NCI-H2029 (cell line): ENCODE measurements at regions not wholly inside any gene's neighbourhood (a gene's known extent, or its start where the extent isn't known, plus 50 kb on each side); places are given as distances from the start of the nearest gene placed in this dataset.
"Not testable (repeated sequence)": the region's sequence is repeated elsewhere in the genome, so short reads cannot be mapped to it uniquely, and the experiment has no call there.

Experiments used
- DNase-seq: peaks from one replicate; lab custom pipeline; 2025; lab: John Stamatoyannopoulos, UW

DNA sequence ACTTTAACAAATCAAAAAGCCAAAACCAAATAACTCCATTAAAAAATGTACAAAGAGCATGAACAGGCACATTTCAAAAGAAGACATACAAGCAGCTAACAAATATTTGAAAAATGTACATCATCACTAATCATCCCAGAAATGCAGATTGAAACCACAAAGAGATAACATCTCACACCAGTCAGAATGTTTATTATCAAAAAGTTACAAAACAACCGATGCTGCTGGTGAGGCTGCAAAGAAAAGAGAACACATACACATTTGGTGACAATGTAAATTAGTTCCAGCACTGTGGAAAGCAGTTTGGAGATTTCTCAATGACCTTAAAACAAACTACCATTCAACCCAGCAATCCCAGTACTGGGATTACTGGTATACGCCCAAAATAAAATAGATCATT is 756.0 kb upstream of the PCDH20 start:
- no peak for DNase-seq

DNA sequence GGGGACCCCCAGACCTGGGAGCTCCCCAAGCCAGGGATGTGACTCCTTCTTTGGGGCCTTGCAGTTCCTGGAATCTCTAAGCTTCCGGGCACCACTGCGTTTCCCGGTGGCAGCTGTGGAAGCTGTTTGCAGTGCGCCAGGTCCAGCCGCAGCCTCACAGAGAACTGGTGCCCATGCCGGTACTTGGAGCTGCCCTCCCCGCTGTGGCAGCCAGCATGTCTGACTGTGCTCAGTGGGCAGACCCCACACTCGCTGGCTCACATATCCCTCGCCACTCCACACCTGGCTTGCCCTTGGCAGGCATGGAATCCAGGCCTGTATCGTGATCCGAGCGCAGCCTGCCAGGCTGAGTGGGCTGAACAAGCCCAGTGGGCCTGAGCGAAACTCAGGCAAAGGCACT is 753.2 kb upstream of the PCDH20 start:
- no peak for DNase-seq

DNA sequence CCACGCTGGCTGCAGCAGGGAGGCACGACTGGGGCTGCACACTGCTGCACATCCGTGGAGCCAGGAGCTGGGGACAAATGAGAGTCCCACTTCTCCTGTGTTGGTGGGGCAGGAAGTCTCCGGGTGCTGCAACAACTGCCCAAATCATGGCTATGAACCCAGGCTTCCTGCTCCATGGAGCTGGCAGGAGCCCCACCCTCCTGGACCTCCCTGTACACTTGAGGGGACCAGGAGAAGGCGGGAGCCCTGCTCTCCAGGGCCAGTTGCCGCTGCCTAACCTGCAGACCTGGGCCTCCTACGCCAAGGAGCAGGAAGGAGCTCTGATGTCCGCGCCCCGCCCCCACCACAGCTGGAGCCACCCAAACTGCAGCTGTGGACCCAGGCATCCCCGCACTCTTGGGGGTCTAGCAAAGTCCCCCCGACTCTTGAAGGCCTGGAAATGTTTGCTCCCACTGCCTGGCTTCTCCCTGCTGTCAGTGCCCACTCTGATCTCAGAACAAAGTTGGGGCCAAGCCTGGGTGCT is 752.1 kb upstream of the PCDH20 start:
- no peak for DNase-seq

DNA sequence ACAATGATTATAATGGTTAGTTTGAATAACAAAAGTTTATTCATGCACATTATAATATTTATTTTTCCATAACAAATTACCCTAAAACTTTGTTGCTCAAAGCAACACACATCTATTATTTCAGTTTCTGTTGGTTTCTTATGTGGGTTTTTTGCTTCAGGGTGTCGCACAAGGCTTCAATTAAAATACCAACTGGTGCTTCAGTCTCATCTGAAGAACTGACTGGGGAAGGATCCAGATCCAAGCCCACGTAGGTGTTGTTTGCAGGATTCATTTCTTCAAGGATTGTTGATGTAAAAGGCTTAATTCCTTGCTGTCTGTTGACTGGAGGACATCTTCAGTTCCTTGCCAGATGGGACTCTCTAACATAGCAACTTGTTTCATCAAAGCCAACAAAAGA is 747.2 kb upstream of the PCDH20 start:
- no peak for DNase-seq

DNA sequence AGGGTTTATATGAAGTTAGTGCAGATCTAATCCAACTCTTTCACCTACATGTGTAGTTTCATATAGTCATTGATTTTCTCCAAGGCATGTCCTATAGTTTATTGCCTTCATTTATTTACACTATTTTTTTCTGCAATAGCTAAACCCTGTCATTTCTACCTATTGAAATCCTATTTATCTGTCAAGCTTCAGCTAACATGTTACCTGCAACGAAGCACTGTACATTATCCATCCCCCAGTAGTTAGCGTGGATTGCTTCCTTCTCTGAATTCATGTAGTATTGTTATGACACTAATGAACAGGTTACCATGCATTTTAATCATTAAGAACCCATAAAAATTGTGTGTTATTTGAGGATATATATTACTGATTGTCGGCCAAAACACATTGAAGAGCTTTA is 742.9 kb upstream of the PCDH20 start:
- no peak for DNase-seq

DNA sequence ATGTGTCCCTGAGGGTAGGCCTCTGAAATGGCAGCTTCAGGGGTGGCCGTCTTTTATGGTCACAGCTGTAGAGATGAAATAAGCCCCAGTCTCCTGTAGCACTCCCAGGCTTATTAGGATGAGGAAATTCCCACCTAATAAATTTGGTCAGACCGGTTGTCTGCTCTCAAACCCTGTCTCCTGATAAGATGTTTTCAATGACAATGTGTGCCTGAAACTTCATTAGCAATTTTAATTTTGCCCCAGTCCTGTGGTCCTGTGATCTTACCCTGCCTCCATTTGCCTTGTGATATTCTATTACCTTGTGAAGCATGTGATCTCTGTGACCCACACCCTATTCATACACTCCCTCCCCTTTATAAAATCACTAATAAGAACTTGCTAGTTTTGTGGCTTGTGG is 736.1 kb upstream of the PCDH20 start:
- not testable (repeated sequence) for DNase-seq

DNA sequence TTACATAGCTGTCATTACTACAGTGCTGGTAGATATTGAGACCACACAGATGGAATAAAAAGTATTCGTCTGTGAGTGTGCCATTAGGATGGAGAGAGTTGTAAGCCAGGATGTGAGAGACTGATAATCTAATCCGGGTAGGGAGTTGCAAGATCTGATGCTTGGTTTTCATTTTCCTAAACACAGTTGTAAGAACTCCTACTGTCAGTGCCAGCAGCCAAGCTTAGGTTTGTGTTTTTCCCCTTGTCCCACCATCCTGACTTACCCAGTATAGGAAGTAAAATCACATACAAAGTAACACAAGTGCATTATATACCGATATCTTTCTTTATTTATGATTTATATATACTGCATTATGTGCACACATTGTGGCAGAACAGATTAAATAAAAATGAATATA is 726.4 kb upstream of the PCDH20 start:
- DNase-seq = no peak

DNA sequence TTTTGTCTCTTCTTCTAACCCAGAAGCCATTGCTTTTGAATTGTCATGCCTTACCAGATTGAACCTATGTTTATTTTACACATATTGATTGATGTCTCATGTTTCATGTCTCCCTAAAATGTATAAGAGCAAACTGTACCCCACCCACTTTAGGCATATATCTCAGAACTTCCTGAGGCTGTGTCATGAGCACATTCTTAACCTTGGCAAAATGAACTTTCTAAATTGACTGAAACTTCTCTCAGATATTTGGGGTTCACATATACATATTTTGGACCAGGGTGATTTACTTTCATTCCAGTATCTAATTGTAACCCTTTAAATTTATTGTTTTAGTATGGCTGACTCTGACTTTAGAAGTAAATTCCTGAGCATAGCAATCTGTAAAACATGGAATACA is 723.9 kb upstream of the PCDH20 start:
- DNase-seq = no peak

DNA sequence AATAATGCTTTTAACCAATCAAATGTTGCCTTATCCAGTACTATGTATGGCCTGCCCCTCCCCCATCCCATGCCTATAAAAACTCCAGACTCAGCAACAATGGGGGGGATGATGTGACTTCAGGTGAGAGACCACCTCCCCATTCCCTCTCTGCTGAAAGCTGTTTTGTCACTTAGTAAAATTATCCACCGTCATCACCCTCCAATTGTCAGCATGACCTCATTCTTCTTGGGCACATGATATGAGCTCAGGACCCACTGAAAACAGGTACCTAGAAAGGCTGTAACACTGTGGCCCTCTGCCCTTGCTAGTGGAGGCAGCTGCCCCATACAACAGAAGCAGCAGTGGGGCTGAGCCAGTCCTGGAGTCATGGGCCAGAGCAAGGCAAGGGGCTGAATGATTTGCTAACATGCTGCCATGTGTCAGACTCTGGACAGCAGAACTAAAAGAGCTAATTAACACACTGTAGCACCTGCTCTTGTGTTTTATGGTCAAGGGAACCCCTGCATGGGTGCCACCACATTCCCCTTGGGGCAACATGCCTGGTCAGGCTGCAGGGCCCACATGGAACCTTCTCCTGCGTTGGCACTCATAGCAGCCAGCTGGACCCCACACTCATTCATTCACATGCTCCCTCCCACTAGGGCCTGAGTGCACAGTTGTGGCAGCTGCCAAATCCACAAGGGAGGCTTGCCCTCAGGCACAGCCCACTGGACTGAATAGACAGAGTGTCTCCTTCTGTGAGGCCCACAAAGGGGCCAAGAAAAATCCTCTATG is 722.2 kb upstream of the PCDH20 start:
- DNase-seq = no peak

DNA sequence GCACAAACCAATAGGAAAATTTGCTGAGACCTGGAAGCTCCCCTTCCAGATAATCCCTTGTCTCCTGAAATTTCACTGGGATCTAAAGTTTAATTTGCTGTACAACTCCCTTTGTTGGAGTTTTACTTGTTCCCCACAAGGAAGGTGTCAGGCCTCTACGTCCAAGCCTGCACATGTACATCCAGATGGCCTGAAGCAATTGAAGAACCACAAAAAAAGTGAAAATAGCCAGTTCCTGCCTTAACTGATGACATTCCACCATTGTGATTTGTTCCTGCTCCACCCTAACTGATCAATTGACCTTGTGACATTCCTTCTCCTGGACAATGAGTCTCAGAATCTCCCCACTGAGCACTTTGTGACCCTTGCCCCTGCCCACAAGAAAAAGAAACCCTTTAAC is 716.0 kb upstream of the PCDH20 start:
- no peak for DNase-seq

DNA sequence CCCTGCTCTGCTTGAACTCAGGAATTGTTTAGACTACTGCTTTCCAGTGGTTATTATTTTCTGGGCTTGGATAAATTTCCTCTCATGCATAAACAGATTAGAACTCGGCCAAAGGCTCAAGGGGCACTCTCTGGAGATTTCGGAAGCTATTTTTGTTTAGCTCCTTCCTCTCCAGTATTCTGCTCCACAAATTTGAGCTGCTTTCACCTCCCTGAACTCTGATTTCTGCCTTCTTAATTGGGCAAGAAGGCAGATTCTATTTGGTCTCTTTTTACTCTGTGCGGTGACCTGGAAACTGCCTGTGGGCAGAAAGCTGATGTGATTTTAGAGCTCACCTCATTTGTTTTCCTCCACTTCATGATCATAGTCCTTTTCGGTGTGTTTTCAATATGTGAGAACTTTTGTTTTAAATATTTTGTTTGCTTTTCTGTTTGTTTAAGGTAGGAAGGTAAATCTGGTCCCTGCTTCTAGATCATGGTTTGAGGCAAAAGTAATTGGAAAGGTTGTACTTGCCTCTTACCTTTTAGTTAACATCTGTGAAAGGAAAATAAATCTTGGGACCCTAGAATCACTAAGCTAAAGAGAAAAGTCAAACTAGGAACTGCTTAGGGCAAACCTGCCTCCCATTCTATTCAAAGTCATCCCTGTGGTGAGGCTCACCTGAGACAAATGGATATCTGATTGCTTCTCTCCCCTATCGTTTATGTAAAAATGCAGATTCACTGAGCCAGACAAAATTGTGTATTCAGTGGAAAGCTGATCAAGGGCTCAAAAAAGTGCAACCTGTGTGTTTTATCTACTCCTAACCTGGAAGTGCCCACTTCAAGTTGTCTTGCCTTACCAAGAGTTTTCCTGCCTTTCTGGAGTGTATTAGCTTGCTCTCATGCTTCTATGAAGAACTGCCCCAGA is 714.7 kb upstream of the PCDH20 start:
- no peak for DNase-seq

DNA sequence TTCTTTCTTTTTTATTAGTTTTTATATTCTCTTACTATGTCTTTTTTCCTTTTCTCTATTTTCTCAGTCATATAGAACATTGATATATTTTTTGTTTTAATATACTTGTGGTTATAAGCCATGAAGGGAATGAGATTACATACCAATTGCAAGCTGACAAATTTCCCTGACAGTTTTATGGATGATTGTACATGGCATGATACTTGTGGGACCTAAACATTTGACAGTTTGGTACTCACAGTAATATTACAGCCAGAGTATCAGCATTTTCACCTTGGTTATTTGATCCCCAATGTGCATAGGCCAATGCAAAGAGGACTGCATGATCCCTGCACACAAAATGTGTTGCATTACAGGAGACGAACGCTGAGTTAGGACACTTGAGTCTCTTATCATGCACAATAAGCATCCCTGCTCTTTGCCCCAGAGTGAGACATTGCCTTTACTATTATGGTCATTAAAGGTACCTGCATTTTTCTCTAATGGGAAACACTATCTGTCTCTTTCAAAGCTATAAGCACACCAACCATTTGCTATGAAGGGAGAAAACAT is 713.4 kb upstream of the PCDH20 start:
- DNase-seq = no peak

DNA sequence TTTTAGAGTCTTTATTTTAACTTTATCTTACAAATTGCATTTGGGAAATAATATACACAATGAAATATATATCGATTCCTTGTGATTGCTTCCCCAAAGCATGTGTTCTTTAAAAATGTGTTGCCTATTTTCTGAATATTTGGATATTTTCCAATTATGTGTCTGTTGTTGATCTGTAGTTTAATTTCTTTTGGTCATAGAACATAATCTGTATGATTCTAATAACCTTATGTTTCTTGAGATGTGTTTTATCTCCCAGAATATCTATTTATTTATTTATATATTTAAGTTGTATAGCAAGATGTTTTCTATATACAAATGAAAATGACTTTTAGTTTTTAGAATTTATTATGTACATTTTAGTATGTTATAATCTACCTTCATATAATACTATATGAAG is 710.8 kb upstream of the PCDH20 start:
- DNase-seq = no peak

DNA sequence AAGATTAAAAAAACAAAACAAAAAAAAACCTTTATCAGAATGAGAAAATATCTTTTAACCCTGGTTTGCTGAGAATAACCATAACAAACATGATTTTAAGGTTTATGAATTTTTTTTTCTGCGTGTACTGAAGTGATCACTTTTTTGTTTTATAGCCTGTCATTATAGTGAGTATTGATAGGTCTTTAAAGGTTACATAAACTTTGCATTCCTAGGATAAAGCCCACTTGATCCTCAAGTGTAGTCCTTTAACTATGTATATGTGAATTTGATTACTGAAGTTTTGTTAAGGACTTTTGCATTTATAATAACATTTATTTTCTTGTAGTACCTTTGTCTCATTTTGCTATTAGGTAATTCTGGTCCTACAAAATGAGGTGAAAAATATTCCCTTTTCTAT is 709.8 kb upstream of the PCDH20 start:
- no peak for DNase-seq

DNA sequence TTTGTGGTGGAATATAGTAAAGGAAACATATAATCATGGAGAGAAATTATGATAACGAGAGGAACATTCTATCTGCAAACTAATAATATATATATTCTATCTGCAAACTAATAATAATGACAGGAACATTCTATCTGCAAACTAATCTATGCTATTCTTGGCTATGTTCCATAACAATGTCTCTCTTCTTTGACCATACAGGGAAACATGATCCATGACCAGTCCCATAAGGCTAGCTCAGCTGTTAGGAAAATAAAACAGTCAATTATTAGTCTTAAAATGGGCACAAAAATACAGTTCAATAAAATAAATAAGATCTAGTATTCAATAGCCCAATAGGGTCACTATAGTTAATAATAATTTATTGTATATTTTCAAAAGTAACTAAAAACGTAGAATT is 707.8 kb upstream of the PCDH20 start:
- no peak for DNase-seq

DNA sequence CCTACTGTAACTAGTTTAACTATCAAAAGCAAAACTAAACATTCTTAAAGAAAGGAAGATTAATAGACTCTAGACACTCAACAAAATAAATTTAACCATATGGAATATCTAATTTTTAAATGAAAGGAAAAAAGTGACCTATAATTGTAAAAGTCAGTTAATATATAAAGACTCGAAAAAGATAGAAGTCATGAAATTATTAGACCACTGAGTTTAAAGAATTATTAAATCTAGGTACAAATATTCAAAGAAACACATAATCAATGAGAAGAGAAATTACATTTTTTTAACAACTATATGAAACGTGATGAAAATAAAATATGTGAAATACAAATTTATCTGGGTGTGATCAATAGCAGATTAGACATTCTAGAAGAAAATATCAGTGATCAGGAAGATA is 706.8 kb upstream of the PCDH20 start:
- no peak for DNase-seq

DNA sequence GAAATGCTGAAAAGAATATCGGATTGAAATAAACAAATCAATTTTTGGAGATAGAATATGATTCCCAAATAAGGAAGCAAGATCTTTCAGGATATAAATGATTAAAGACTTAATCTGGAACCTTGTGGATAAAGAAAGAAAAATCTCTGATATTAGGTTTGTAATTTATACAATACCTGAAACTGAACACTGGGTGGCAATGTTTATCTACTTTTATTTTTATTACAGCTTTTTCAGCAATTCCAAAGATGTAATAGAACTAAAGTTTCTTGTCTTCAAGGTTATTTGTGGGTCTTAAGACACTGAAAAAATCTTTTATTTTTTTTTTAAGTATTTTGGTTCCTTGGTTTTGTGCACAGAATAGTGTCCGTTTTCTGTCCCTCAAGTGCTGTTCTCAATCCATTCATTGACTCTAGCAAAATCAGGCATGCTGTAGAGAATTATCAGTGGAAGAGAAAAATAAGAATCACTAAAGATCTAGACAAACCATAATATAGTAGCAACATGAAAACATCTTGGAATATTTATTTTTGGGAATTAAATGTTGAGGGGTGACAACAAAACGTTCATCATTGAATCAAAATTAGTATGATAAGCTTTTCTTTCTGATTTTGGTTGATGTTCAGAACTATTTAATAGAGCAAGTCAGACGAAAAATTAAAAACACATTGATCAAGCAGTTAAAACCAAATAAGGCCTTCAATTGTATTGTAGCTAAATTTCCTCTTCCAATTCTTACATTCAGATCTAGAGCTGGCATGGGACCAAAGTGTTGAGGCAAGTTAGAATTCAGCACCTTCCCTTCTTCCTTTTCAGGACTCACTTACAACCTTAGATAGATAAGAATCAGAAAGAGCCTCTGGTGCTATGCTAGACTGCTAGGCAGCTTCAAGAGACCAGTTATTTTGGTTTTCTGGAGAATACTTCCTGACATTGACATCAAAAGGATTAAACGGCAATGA is 704.4 kb upstream of the PCDH20 start:
- no peak for DNase-seq

DNA sequence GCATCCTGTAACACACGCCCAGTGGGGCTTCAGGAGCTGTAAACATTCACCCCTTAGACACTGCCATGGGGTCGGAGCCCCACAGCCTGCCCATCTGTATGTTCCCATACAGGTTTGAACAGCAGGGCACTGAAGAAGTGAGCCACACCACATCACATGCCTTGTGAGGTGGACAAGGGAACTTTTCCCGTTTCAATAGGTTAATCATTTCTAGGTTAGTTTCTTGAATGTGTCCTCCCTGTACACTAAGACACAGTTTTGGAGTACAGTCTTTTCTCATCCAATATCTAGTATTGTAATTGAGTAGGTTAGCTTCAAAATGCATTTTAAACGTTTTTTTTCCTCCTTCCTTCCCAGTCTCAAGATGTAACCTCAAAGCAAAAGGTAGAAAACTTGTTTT is 700.2 kb upstream of the PCDH20 start:
- no peak for DNase-seq

DNA sequence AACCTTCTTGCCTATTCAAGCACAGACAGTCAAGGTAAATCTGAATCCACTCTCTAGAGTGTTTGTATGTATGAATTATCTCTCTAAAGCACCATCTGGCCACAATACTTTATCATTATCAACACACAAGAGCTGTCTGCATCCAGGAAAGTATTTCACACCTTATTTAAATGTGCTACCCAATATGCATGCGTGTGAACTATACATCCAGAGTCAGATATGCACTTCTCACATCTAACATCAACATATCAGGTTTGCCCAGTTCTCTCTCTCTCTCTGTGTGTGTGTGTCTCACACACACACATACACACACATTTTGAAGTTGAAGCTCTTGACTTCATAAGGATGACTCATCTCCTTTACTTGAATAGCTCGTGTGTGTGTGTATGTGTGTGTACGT is 697.5 kb upstream of the PCDH20 start:
- DNase-seq = no peak

DNA sequence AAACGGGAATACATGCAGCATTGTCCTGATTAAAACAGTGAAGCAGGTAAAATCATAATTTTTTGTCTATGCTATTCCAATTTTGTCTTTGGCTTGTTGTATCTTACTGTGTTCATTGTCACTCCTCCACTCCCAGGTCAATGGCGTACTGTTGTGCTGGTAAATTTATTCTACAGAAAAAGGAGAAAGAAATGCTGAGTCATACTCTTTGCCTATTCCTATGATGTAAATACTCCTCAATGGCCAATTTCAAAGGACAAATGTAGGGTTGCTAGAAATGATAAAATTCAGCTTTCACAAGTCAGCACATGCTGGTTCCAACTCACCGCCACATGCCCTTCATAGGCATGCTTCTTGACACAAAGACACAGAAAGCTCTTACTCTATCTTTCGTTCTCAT is 694.4 kb upstream of the PCDH20 start:
- no peak for DNase-seq

DNA sequence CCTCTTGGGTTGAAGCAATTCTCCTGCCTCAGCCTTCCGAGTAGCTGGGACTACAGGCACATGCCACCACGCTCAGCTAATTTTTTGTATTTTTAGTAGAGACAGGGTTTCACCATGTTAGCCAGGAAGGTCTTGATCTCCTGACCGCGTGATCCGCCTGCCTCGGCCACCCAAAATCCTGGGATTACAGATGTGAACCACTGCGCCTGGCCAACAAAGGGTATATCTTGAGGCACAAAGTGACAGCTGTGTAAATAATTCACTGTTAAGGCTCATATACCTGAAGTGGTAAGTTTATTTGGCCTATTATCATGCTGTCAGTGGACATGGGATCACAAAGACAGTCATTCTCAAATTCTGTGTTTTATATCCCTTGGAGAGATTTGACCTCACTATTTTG is 688.5 kb upstream of the PCDH20 start:
- not testable (repeated sequence) for DNase-seq

DNA sequence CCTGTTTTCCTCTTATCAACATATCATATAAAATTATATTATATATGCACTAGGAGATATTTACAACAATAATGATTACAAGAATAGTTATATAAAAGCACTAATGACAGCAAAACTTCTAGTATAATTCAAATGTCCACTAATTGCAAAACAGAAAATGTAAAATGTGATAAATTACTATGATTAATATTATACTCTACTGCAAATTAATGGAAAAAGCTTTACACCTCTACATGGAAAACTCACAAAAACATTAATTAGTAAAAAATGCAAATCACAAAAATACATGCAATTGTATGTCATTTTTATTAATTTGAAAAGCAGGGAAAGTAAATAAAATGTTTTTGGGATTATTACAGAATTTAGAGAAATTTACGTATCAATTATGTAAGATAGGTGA is 681.0 kb upstream of the PCDH20 start:
- no peak for DNase-seq
